ENCODE measurements at regions not wholly inside any gene's neighbourhood (a gene's known extent, or its start where the extent isn't known, plus 50 kb on each side); places are given as distances from the start of the nearest gene placed in this dataset.
"Not testable (repeated sequence)": the region's sequence is repeated elsewhere in the genome, so short reads cannot be mapped to it uniquely, and the experiment has no call there.

- DNase-seq = no peak
Measured at GRCh38 chr2:150370561-150370960, 116.9 kb downstream of the RND3 start.

GRCh38 chr2:150369862-150370261, 117.6 kb downstream of the RND3 start:
- DNase-seq = no peak

- DNase-seq = no peak
Measured at GRCh38 chr2:150358468-150358807, 129.0 kb downstream of the RND3 start.

- no peak for DNase-seq
Measured at GRCh38 chr2:150357770-150358467, 129.5 kb downstream of the RND3 start.

GRCh38 chr2:150355440-150355839, 132.0 kb downstream of the RND3 start:
- DNase-seq = no peak

- no peak for DNase-seq
Measured at GRCh38 chr2:150353376-150353775, 134.1 kb downstream of the RND3 start.

- DNase-seq = no peak
Measured at GRCh38 chr2:150351922-150352321, 135.5 kb downstream of the RND3 start.

- no peak for DNase-seq
Measured at GRCh38 chr2:150350500-150350899, 137.0 kb downstream of the RND3 start.

GRCh38 chr2:150346806-150347205, 140.7 kb downstream of the RND3 start:
- DNase-seq = no peak

- no peak for DNase-seq
Measured at GRCh38 chr2:150341982-150342680, 145.3 kb downstream of the RND3 start.

GRCh38 chr2:150339951-150340350, 147.5 kb downstream of the RND3 start:
- no peak for DNase-seq

GRCh38 chr2:150339282-150339681, 148.2 kb downstream of the RND3 start:
- DNase-seq = no peak

GRCh38 chr2:150335596-150335995, 151.9 kb downstream of the RND3 start:
- DNase-seq = no peak

- no peak for DNase-seq
Measured at GRCh38 chr2:150332383-150332782, 155.1 kb downstream of the RND3 start.

- DNase-seq = no peak
Measured at GRCh38 chr2:150327564-150328489, 159.6 kb downstream of the RND3 start.

GRCh38 chr2:150325656-150326314, 161.7 kb downstream of the RND3 start:
- DNase-seq = no peak

- DNase-seq = not testable (repeated sequence)
Measured at GRCh38 chr2:150323071-150323470, 164.4 kb downstream of the RND3 start.

GRCh38 chr2:150320608-150321007, 166.9 kb downstream of the RND3 start:
- DNase-seq = no peak

- DNase-seq = no peak
Measured at GRCh38 chr2:150319658-150320555, 167.6 kb downstream of the RND3 start.

GRCh38 chr2:150319085-150319484, 168.4 kb downstream of the RND3 start:
- DNase-seq = no peak

GRCh38 chr2:150312271-150312670, 175.2 kb downstream of the RND3 start:
- DNase-seq = no peak

All from left hindlimb (tissue), 1 donor.